ENCODE measurements at regions not wholly inside any gene's neighbourhood (a gene's known extent, or its start where the extent isn't known, plus 50 kb on each side); places are given as distances from the start of the nearest gene placed in this dataset.

DNA sequence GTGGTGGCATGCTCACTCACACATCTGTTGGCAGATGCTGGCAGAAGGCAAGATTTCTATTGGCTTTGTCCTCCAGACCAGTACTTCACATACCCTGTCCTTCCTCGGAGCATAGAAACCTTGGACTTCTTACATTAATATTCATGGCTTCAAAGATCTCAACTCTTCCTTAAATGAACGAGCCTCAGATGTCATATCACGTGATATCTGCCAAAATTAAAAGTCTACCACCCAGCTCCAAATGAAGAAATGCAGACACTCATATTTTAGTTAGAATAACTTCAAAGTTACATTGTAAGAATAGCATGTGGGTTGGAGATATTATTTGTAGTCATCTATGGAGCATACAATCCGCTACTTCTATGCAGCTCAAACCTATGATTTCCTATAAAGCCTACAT is 1994.9 kb downstream of the NCAM2 start:
- in situ Hi-C loops (cut with MboI; ENCODE audit: low sequenced_read_pairs): no loop called here

DNA sequence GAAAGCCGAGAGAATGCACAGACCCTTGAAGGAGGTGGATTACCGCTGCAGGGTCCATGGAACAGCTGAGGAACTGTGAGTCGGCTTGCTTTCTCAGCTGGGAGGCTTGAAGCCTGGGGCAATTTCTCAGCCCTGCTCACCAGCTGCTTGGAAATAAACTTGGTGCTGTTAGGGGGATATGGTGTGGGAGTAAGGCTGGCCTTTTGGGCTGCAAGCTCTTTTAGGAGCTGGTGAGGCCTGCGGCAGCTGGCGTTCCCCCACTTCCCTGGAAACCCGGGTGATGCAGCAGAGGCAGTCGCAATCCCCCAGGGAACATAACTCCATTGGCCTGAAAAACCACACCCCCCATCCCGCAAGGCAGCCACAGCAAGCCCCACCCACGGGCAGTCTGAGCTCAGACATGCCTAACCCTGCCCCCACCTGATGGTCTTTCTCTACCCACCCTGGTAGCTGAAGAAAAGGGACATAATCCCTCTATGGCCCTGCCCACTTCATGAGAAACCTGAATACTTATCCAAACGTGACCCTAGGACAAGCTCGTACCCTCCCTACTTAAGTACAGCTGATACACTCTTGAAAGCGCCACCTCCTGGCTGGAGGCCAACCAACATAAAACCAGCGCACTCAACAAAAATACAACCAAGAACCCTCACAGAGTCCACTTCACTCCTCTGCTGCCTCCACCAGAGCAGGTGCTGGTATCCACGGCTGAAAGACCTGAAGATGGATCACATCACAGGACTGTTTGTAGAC is 1995.8 kb downstream of the NCAM2 start:
- in situ Hi-C loops (cut with MboI; ENCODE audit: low sequenced_read_pairs): no loop called here

DNA sequence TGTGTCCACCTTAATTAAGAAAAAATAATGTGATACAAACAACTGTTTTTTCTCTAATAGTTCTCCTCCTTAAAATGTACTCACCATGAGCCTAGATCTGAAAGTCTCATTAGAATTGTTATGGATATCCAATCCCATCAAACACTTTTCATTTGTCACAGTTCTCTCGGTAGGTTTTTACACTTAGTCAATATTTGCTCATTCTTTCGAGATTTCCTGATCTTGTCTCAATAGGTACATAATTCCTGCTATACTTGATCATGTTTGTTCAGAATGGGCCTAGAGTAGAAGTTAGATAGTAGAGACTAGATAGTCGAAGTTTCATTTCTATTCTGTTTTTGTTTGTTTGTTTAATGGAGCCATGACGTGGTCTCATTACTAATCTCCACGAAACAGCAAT is 2005.7 kb downstream of the NCAM2 start:
- in situ Hi-C loops (cut with MboI; ENCODE audit: low sequenced_read_pairs): no loop called here

DNA sequence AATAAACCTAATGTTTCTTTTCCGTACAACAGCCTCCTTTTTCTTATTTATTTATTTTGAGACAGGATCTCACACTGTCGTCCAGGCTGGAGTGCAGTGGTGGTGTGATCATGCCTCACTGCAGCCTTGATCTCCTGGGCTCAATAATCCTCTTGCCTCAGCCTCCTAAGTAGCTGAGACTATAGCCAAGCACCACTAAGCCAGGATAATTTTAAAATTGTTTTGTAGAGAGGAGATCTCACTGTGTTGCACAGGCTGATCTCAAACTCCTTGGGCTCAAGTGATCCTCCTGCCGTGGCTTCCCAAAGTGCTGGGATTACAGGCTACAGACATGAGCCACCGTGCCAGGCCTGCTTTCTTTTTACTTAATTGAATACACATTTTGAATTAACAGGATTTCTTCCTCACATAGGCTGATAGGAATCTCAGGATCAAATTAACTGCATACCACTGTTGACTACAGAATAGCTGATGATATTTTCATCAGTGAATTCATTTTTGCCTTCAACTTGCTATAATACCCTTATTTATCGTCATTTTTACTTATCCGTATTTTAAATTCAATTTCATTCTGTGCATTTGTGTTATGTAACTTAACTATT is 2010.5 kb downstream of the NCAM2 start:
- in situ Hi-C loops (cut with MboI; ENCODE audit: low sequenced_read_pairs): no loop called here

DNA sequence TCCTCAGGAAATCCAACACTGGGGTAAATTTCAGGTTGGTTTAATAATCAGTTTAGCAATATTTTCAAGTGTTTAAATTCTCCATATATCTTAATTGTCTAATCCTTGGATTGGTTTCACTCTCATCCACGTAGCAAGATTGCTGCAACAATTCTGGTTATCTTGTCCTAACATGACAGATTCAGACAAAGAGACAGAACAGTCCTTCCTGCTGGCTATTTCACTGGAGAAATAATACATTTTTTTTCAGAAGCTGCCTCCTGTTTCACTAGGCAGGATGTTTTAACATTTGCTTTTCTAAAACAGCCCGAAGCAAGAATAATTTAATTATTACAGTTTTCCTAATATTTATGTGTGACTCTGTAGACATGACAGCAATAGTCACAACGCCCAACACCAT is 2011.2 kb downstream of the NCAM2 start:
- in situ Hi-C loops (cut with MboI; ENCODE audit: low sequenced_read_pairs): no loop called here

DNA sequence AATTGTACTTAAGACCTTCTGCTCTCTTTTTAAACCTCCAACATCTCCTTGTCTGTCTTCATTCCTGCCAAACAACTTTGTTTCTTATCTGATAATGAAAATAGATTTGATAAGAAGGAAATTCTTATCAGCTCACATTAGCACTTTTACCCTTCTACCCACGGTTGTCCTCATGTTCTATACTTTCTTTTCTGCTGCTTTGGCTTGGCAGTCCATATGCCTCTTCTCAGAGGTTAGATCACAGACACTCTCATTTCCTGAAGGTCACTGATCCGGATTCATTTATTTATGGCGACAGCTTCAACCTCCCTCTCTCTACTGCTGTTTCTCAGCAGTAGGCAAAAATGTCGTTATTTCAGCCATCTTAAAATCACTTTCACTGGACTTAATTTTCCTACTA is 2015.8 kb downstream of the NCAM2 start:
- in situ Hi-C loops (cut with MboI; ENCODE audit: low sequenced_read_pairs): no loop called here

DNA sequence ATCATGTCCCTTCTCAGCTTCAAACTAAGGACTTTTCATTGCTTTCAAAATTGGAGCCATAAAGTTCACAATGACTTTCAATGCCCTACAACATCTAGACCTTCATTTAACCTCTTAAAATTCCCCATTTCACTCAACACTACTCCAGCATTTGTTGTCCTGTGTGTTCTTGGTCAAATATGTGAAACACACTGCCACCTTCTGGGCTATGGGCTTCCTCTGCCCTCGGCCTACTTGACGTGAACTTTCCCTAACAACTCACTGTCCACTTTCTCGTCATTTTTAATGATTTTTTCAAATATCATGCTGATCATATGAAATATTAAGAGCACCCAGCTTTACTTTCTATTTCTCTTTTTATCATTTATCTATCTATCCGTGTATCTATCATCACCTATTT is 2018.4 kb downstream of the NCAM2 start:
- in situ Hi-C loops (cut with MboI; ENCODE audit: low sequenced_read_pairs): no loop called here

DNA sequence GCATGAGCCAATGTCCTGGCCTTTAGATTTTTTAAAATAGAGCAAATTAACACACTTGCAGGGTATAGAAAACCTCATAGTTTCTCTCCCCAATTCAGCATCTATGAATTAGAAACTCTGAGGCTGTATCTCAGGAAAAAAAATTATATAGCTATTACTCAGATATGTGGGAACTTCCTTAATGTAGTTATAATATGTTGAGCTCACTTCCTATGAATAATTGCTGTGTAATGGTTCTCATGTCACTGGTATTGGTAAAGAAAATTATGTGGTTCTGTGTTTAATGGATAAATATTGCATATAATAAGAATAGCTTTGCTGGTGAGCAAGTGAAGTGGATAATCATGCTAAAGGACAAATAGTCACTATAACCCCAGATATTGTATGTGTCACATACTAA is 2019.8 kb downstream of the NCAM2 start:
- in situ Hi-C loops (cut with MboI; ENCODE audit: low sequenced_read_pairs): no loop called here

DNA sequence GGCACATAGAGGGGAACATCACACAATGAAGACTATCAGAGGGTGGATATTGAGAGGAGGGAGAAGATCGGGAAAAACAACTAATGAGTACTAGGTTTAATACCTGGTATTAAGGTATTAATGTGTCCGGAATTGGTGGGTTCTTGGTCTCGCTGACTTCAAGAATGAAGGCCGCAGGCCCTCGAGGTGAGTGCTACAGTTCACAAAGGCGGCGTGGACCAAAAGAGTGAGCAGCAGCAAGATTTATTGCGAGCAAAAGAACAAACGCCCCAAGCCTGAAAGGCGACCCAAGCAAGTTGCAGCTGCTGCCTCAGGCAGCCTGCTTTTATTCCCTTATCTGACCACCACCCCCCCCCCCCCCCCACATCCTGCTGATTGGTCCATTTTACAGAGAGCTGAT is 2022.8 kb downstream of the NCAM2 start:
- in situ Hi-C loops (cut with MboI; ENCODE audit: low sequenced_read_pairs): no loop called here

DNA sequence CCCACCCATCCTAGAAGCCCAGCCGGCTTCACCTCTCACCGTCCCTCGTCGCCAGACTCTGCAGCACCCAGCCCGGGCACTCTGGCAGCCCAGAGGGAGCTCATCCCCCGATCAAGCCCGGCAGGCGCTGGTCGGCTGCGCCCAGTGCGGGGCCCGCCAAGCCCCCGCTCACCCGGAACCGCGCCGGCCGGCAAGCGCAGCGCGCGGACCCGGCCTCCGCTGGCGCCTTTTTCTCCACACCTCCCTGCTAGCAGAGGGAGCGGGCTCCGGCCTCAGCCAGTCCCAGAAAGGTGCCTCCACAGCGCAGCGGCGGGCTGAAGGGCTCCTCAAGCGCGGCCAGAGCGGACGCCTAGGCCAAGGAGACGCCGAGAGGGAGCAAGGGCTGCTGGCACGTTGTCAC is 2023.3 kb downstream of the NCAM2 start:
- in situ Hi-C loops (cut with MboI; ENCODE audit: low sequenced_read_pairs): no loop called here

DNA sequence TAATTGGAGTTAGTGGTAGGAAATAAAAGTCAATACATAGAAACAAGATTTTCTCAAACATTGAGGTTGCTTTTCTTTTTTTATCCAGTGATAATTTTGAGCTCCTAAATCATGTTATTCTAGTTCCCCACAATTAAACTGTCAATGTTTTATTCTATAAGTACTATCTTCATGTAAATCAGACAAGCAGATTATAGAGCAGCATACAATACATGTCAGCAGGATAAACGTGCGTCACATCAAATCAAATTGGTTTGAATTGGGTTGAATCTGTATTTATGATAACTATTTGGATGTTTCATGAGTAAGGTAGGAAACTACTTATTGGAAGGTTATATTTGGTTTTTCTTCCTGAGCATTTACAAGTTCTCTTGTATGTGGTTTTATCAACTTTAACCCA is 2028.7 kb downstream of the NCAM2 start:
- in situ Hi-C loops (cut with MboI; ENCODE audit: low sequenced_read_pairs): no loop called here

DNA sequence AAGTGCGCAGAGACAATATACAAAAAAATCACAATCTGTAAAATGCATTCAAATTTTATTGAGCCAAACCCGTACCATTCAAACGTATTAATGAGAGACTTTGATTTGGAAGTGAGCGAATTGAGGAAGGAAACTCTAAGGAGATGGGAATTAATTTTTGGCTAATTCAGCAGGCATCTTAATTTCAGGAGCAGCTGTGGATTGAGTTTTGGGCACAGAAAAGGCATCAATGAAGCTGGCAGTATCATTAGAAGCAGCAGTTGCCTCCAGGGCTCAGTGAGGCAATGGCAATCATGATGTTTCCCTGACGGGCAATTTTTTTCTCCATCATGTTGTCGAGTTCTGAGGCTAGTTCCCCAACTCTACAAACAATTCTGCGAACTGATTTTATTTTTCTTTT is 2041.6 kb downstream of the NCAM2 start:
- in situ Hi-C loops (cut with MboI; ENCODE audit: low sequenced_read_pairs): no loop called here

DNA sequence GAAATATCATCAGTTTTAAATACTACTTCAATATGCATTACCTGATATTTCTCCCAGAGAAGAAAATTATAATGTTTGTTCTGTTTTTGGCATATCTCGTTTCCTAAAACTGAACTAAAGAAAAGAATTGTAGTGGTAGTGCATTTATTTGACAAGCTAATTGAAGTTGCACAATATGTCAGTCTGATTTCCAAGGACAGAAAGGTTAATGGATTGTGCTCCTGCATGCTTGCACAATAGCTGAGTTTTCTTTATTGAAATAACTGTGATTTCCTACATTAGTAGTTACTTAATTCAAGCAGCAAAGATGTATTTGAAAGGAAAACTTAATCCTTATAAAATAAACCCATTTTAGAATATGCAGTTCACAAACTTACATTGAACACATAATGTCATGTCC is 2047.7 kb downstream of the NCAM2 start:
- in situ Hi-C loops (cut with MboI; ENCODE audit: low sequenced_read_pairs): no loop called here

DNA sequence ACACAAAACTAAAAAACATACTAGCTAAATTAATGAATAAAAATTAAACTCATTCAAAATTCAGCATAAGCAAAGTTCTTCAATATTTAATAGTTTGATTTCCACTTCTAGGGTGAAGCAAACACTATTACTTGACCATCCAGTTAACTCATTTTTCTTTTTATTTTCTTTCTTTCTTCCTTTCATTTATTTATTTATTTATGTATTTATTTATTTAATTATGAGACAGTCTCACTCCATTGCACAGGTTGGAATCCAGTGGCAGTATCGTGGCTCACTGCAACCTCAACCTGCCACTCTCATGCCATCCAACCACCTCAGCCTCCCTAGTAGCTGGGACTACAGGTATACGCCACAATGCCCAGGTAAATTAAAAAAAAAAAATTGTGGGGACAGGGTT is 2069.5 kb downstream of the NCAM2 start:
- in situ Hi-C loops (cut with MboI; ENCODE audit: low sequenced_read_pairs): no loop called here

DNA sequence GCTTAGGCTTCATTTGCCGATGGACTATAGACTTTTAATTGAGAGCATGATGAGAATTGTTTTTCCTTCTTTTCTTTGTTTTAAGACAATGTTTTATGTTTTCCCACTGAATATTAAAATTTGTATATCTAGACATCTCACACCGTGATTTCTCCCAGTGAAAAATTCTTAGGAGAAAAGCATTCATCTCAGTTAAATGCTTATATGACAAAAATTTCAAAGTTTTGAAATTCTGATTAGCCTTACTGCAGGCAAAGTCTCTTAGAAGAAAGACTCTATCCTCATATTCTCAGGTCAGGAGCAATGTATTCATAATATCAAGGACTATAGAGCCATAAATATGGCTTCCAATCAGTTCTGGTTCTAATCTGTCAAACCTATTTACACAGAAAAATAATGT is 2085.0 kb downstream of the NCAM2 start:
- in situ Hi-C loops (cut with MboI; ENCODE audit: low sequenced_read_pairs): no loop called here

DNA sequence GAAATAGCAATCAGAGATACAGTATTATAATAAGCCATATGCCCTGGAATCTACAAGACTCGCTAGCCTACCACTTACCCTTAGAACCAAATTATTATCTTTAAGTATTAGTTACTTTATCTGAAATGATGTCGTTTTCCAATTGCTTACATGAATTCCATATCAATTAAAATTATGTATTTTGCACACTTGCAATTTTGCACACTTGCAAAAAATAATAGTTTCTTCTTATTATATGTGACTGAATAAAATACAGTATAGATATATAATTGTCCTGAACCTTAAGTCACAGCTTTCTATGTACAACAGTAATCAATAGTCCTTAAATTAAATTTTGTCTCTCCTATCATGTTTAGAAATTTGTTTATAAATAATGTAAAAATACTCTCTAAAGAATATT is 2095.1 kb downstream of the NCAM2 start:
- in situ Hi-C loops (cut with MboI; ENCODE audit: low sequenced_read_pairs): no loop called here

DNA sequence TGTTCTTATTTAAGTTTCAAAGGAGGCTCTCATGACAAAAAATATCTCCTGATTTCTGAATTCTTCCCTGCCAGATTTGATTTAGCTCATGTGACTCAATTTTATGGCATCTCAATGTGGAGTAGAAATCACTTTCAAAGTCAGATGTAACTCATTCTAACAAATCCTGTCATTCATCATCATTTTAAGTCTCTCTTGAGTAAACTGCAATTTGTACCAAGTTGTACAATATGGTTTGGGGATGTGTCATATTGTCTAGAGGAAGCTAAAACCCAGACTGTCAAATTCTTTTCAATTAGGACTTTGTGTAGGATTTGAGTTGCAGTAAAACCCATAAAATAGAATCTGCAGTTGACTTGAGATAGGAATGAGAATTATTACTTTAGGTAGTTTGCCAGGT is 2101.0 kb downstream of the NCAM2 start:
- in situ Hi-C loops (cut with MboI; ENCODE audit: low sequenced_read_pairs): no loop called here

DNA sequence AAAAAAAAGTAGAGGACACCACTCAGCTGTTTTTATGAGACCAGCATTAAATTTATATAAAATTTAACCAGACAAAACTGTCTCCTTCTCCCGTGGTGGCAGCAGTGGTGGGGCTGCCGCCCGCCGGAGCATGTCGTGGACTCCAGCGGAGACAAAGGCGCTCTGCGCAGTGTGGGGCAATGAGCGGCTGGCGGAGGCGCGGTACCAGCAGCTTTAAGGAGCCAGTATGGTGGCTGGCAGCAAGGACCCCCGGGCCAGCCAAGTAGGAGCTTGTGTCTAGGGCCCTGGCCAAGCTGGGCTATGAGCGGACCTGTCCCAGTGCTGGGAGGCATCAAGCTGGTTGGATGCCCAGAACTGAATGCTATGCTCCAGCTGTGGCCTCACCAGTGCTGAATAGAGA is 2102.9 kb downstream of the NCAM2 start:
- in situ Hi-C loops (cut with MboI; ENCODE audit: low sequenced_read_pairs): no loop called here

DNA sequence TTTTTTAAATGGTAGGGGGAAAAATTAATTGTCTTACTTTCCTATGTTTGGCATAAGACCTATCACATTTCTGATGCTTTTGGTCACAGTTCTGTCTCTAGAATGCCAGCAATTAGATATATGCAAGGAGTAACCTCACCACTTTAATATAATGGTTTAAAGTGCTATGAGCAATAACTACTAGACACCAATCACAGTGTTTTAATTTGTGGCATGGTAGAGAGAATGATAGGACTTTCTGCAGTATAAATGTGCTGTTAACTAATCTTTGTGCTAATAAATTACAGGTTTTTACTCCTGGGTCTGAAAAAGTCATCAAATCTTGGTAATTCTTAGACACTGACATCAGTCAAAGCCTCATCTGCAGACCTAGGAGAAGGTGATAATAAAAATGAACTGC is 2110.3 kb downstream of the NCAM2 start:
- in situ Hi-C loops (cut with MboI; ENCODE audit: low sequenced_read_pairs): no loop called here

DNA sequence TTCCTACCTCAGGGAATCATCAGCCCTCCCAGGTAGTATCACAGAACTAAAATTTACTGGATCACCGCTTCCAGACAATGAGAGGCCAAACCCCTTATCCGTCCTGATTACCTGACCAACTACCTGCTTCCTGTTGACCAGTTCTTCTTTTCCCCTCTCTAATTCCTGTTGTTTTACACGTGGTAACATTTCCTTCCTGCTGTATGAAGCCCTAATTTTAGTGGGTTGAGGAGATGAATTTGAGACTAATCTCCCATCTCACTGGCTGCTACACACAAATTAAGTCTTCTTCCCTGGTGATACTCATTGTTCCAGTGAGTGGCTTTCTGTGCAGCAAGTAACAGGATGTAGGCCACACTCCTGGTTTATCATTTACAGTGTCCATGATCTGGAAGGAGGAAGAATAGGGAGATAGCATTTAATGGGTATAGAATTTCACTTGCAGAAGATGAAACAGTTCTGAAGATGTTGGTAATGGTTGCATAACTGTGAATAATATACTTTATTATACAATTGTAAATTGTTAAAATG is 2112.9 kb downstream of the NCAM2 start:
- in situ Hi-C loops (cut with MboI; ENCODE audit: low sequenced_read_pairs): no loop called here

DNA sequence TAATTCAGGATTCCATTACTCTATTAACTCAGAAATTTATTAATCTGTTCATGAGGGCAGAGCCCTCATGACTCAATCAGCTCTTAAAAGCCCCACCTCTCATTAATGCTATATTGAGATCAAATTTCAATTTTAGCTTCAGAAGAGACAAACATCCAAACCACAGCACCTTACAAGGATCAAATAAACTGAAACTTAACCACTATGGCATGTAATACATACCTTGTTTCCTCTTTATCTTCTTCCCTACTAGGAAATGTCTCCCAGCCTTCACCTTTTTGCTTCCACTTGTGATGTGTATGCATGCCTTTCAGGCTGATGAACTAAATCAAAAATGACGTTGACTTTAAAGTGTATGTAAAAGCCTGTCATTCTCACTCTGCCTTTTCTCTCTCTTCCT is 2121.3 kb downstream of the NCAM2 start:
- in situ Hi-C loops (cut with MboI; ENCODE audit: low sequenced_read_pairs): no loop called here

DNA sequence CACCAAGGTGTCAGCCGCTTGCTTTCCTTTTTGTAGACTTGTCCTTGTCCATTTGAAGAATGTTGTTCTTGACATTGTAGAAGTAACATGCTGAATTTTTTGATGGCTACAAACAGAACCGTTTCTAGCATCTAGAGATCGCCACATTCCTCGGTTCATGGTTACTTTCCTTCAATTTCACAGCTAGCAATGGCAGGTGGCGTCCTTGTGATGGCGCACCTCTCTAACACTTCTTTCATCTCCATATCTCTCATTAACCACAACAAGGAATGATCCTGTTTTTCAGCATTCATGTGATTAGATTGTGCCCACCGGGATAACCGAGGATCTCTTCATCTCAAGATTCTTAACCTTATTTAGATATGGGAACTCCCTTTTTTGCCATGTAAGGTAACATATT is 2129.8 kb downstream of the NCAM2 start:
- in situ Hi-C loops (cut with MboI; ENCODE audit: low sequenced_read_pairs): no loop called here

DNA sequence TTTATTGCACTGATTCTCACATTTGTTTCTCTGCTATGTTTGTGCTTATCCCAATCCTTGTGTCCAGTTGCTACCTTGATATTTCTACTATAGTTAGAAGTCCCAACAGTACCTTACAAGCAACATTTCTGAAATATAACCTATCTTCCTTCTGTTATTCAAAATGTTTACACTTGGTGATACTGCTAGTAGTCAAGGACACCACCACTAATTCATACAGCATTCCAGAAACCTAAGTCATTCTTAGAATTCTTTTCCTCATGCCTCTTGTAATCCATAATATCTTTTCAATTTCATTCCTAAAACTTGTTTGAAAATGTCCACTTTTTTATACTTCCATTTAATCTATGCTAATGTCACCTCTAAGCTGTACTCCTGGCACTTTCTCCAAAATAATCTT is 2132.1 kb downstream of the NCAM2 start:
- in situ Hi-C loops (cut with MboI; ENCODE audit: low sequenced_read_pairs): no loop called here

All from HL-60/S4 (cell line).